T-helper 2 cell treated with Interferon-gamma antibody and Interleukin-4, amounts not matched to agents 5 μg/mL and 100 μg/mL, for 36 hours (primary cell): ENCODE measurements at regions not wholly inside any gene's neighbourhood (a gene's known extent, or its start where the extent isn't known, plus 50 kb on each side); places are given as distances from the start of the nearest gene placed in this dataset.
"Not testable (repeated sequence)": the region's sequence is repeated elsewhere in the genome, so short reads cannot be mapped to it uniquely, and the experiment has no call there.

Experiments
- DNase-seq: peaks from one replicate; pipeline ENCODE4 v3.0.0; 2021; ENCODE audit warnings: low spot score
- H3K27ac Mint-ChIP-seq: one replicate; pipeline ENCODE4 v1.8.0; 2021; ENCODE audit warnings: mild to moderate bottlenecking, mixed read lengths
- H3K27me3 Mint-ChIP-seq: one replicate; pipeline ENCODE4 v1.8.0; 2021; ENCODE audit warnings: low read depth, mixed read lengths
- H3K36me3 Mint-ChIP-seq: one replicate; pipeline ENCODE4 v1.8.0; 2021; ENCODE audit warnings: low read depth, mixed read lengths
- H3K4me1 Mint-ChIP-seq: one replicate; pipeline ENCODE4 v1.8.0; 2021; ENCODE audit warnings: low read depth, mixed read lengths
- H3K4me3 Mint-ChIP-seq: one replicate; pipeline ENCODE4 v1.8.0; 2022; ENCODE audit warnings: mild to moderate bottlenecking, moderate library complexity, mixed read lengths
- H3K9me3 Mint-ChIP-seq: one replicate; pipeline ENCODE4 v1.8.0; 2021; ENCODE audit warnings: mixed read lengths

GRCh38 chr15:88965097-88965496 is 51.9 kb upstream of the MFGE8 start:
- H3K4me1 Mint-ChIP-seq, H3K4me3 Mint-ChIP-seq, H3K36me3 Mint-ChIP-seq, H3K27me3 Mint-ChIP-seq, H3K27ac Mint-ChIP-seq, DNase-seq: not testable (repeated sequence)
- H3K9me3 Mint-ChIP-seq, result peaks cover 29% of the 10 kb centered on the region

DNA sequence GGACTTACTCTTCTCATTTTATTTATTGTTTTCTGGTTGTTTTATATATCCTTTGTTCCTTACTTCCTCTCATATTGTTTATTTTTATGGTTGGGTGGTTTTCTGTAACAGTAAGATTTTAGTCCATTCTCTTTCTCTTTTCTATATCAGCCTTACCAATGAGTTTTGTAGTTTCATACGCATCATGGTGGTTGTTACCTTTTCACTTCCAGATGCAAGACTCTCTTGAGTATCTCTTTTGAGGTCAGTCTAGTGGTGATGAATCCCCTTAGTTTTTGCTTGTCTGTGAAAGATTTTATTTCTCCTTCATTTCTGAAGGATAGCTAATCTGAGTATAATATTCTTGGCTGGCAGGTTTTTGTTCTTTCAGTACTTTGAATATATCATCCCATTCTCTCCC is 57.1 kb upstream of the MFGE8 start:
- Mint-ChIP-seq H3K4me1 (no peaks in the 10 kb centered on the region), H3K27ac (no peak overlapping the region), H3K36me3 (no peaks in the 10 kb centered on the region), H3K27me3 (no peaks in the 10 kb centered on the region), H3K9me3 (peaks cover 24% of the 10 kb centered on the region), H3K4me3 (no peak overlapping the region)
- DNase-seq, result no peak

- H3K36me3 Mint-ChIP-seq, result no peaks in the 10 kb centered on the region
- no peaks in the 10 kb centered on the region for H3K4me1 Mint-ChIP-seq
- peaks cover 4% of the 10 kb centered on the region for H3K9me3 Mint-ChIP-seq
- no peak overlapping the region for H3K4me3 Mint-ChIP-seq
- peaks cover 2% of the 10 kb centered on the region for H3K27me3 Mint-ChIP-seq
- DNase-seq, result no peak
- H3K27ac Mint-ChIP-seq, result no peak overlapping the region
These were observed 61.2 kb upstream of the MFGE8 start for GRCh38 chr15:88974392-88974791.

- no peaks in the 10 kb centered on the region for H3K9me3 Mint-ChIP-seq
- DNase-seq, result no peak
- no peaks in the 10 kb centered on the region for H3K36me3 Mint-ChIP-seq
These were observed 62.7 kb upstream of the MFGE8 start for GRCh38 chr15:88975891-88976290.

GRCh38 chr15:88976656-88977055 is 63.5 kb upstream of the MFGE8 start:
- H3K4me3 Mint-ChIP-seq, result no peak overlapping the region
- no peak for DNase-seq
- H3K4me1 Mint-ChIP-seq, result no peaks in the 10 kb centered on the region
- no peak overlapping the region for H3K27ac Mint-ChIP-seq
- H3K27me3 Mint-ChIP-seq, result peaks cover 2% of the 10 kb centered on the region
- no peaks in the 10 kb centered on the region for H3K9me3 Mint-ChIP-seq
- H3K36me3 Mint-ChIP-seq, result no peaks in the 10 kb centered on the region

More at GRCh38 chr15:88975891-88976290, 62.7 kb upstream of the MFGE8 start:
- H3K27ac Mint-ChIP-seq, result no peak overlapping the region
- peaks cover 2% of the 10 kb centered on the region for H3K27me3 Mint-ChIP-seq
- H3K4me1 Mint-ChIP-seq, result no peaks in the 10 kb centered on the region
- H3K4me3 Mint-ChIP-seq, result no peak overlapping the region

GRCh38 chr15:88979674-88980073 is 66.5 kb upstream of the MFGE8 start:
- Mint-ChIP-seq H3K27me3 (peaks cover 2% of the 10 kb centered on the region), H3K4me1 (no peaks in the 10 kb centered on the region), H3K27ac (no peak overlapping the region), H3K36me3 (no peaks in the 10 kb centered on the region), H3K9me3 (no peaks in the 10 kb centered on the region), H3K4me3 (no peak overlapping the region)
- no peak for DNase-seq

GRCh38 chr15:88980498-88980897 is 67.3 kb upstream of the MFGE8 start:
- peaks cover under 1% of the 10 kb centered on the region for H3K27me3 Mint-ChIP-seq
- H3K4me1 Mint-ChIP-seq, result no peaks in the 10 kb centered on the region
- no peak overlapping the region for H3K4me3 Mint-ChIP-seq
- no peaks in the 10 kb centered on the region for H3K36me3 Mint-ChIP-seq
- H3K27ac Mint-ChIP-seq, result no peak overlapping the region
- DNase-seq, result no peak
- H3K9me3 Mint-ChIP-seq, result no peaks in the 10 kb centered on the region

DNA sequence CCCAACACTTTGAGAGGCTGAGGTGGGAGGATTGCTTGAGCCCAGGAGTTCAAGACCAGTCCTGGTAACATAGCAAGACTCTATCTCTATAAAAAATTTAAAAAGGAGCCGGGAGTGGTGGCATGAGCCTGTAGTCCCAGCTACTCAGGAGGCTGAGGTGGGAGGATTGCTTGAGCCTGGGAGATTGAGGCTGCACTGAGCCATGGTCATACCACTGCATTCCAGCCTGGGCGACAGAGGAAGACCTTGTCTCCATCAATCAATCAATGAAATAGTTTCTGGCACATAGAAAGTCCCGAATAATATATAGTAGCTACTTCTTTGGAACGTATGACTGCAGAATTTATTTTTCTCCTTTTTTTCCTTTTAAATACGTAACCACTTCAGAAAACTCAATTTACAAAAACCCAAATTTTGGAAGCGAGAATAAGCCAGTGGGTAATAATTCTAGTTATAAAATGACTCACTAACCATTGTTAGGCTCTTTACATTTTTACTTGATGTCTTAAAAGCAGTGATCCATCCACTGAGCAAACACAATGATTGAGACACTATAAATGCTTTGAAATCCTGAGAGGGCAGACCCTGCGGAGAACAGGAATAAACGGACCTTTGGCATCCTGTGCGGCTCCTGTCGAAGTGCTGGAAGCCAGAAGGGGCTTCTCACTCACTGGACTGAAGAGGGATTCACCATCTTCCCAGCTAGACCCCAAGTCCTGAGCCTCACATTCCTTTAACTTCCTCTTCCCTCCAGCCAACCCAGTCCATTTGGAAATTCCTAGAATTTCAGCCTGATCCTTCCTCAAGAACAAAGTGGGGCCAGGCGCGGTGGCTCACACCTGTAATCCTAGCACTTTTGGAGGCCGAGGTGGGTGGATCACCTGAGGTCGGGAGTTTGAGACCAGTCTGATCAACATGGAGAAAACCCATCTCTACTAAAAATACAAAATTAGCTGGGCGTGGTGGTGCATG is 68.4 kb upstream of the MFGE8 start:
- Mint-ChIP-seq H3K4me1 (no peaks in the 10 kb centered on the region), H3K27me3 (no peaks in the 10 kb centered on the region), H3K4me3 (no peak overlapping the region), H3K9me3 (no peaks in the 10 kb centered on the region), H3K36me3 (no peaks in the 10 kb centered on the region), H3K27ac (no peak overlapping the region)
- DNase-seq, result no peak

GRCh38 chr15:88982304-88982945 is 69.2 kb upstream of the MFGE8 start:
- no peak for DNase-seq
- no peaks in the 10 kb centered on the region for H3K4me1 Mint-ChIP-seq
- H3K27ac Mint-ChIP-seq, result no peak overlapping the region
- H3K4me3 Mint-ChIP-seq, result no peak overlapping the region
- H3K36me3 Mint-ChIP-seq, result no peaks in the 10 kb centered on the region
- no peaks in the 10 kb centered on the region for H3K9me3 Mint-ChIP-seq
- H3K27me3 Mint-ChIP-seq, result no peaks in the 10 kb centered on the region

- Mint-ChIP-seq H3K9me3 (no peaks in the 10 kb centered on the region), H3K27me3 (no peaks in the 10 kb centered on the region), H3K27ac (no peak overlapping the region), H3K36me3 (no peaks in the 10 kb centered on the region), H3K4me3 (no peak overlapping the region), H3K4me1 (no peaks in the 10 kb centered on the region)
- no peak for DNase-seq
These were observed 69.8 kb upstream of the MFGE8 start for GRCh38 chr15:88982946-88983342.

DNA sequence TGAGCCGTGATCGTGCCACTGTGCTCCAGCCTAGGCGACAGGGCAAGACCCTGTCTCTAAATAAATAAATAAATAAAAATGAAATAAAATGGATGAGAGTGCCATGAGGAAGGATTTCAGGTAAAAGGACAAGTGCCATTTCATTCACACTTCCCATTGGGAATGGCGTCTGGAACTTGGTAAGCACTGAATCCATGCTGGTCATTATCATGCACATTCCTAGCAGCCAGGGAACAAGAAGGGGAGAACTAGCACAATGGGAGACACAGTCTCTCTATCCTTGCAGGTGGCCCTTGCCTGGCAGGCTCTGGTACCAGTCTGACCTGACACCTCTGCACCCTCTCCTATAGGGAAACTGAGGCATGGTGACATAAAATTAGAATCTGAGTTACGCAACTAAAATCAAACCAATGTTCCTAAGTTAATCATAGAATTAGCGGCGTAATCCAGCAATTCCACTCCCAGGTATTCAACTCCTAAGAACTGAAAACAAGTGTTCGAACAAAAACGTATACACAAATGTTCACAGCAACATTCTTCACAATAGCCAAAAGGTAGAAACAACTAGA is 70.8 kb upstream of the MFGE8 start:
- no peaks in the 10 kb centered on the region for H3K36me3 Mint-ChIP-seq
- H3K27ac Mint-ChIP-seq, result no peak overlapping the region
- H3K4me1 Mint-ChIP-seq, result no peaks in the 10 kb centered on the region

DNA sequence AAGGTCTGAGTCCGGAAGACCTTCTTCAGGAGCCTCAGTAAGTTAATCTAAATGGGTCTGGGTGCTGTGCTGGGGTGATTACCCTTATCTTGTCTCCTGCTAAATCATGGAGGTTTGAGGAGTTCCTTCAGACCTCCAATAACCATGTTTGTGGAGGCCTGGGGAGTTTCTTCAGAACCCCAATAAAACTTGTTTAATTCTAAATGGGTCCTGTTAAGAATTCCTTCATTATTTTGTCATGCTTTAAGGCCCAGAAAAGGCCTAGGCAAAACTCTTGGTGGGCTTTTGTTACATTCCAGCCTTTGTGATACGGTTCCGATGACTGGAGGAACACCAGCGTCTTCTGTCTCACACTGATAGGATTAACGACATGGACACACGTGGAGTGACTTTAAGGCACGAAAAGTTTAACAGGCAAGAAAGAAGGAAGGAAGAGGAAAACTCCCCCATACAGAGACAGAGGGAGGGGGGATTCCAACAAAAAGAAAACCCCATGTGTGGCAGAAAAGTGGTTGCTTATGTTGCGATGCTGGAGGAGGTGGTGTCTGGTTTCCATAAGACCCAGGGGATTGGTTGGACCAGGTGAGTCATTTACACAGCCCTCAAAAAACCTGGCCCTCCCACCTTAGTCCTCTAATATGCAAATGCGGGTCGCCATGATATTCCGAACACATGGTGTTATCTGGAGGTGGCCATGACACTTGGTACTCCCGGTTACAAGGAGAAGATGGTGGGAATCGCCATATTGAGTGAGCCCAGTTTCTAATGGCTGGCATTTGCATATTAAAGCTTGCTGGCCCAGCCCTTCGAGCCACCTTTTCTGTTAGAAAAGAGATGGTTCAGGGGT is 72.6 kb upstream of the MFGE8 start:
- H3K27ac Mint-ChIP-seq, result no peak overlapping the region

More for the DNA sequence above, 70.8 kb upstream of the MFGE8 start:
- H3K27me3 Mint-ChIP-seq, result no peaks in the 10 kb centered on the region
- H3K9me3 Mint-ChIP-seq, result no peaks in the 10 kb centered on the region
- no peak for DNase-seq
- H3K4me3 Mint-ChIP-seq, result no peak overlapping the region

DNA sequence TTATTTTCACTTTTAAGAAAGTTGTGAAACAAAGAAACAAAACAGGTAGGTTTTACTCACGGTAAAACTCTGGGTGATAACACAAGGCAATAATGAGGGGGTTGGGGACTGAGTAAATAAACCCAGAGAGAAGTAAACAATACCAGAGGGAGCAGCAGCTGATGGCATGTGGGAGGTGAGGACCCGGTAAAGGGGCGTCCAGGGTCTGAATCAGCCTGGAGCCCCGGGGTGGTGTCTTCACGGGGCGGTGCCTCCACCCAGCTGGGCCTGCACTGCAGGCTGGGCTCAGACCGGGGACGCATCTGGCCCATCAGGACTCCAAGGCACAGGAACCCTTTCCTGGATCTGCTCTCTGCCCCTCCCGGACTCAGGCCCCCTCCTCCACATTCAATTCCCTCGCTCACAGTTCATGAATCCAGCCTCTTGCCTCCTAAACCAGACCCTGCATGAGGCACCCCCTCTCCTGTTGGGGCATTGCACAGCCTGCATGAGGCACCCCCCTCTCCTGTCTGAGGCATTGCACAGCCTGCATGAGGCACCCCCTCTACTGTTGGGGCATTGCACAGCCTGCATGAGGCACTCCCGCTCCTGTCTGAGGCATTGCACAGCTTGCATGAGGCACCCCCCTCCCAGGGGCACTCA is 73.9 kb upstream of the MFGE8 start:
- Mint-ChIP-seq H3K36me3 (no peaks in the 10 kb centered on the region), H3K27ac (no peak overlapping the region), H3K27me3 (peaks cover 5% of the 10 kb centered on the region), H3K4me1 (no peaks in the 10 kb centered on the region), H3K9me3 (no peaks in the 10 kb centered on the region), H3K4me3 (no peak overlapping the region)
- DNase-seq, result no peak

More for the DNA sequence above, 72.6 kb upstream of the MFGE8 start:
- no peaks in the 10 kb centered on the region for H3K9me3 Mint-ChIP-seq
- no peaks in the 10 kb centered on the region for H3K4me1 Mint-ChIP-seq
- no peaks in the 10 kb centered on the region for H3K36me3 Mint-ChIP-seq
- H3K4me3 Mint-ChIP-seq, result no peak overlapping the region
- DNase-seq, result no peak
- peaks cover 5% of the 10 kb centered on the region for H3K27me3 Mint-ChIP-seq
